GM18873 (cell line): ENCODE measurements at regions not wholly inside any gene's neighbourhood (a gene's known extent, or its start where the extent isn't known, plus 50 kb on each side); places are given as distances from the start of the nearest gene placed in this dataset.

Experiments used
- ATAC-seq: cut with Tn5 transposase; IDR thresholded peaks from one replicate; pipeline ENCODE4 v1.9.1; 2021; ENCODE audit warnings: mild to moderate bottlenecking, moderate library complexity, moderate number of reproducible peaks; ENCODE audit not compliant: unreplicated experiment, low FRiP score

- ATAC-seq, result no peak
These were observed 429.1 kb upstream of the IRX4 start for GRCh38 chr5:2311851-2312250.

- ATAC-seq, result no peak
These were observed 428.2 kb upstream of the IRX4 start for GRCh38 chr5:2310946-2311345.

- ATAC-seq, result no peak
These were observed 424.9 kb upstream of the IRX4 start for GRCh38 chr5:2307631-2308030.

- no peak for ATAC-seq
These were observed 424.0 kb upstream of the IRX4 start for GRCh38 chr5:2306711-2307110.

- no peak for ATAC-seq
These were observed 420.8 kb upstream of the IRX4 start for GRCh38 chr5:2303431-2304100.

- ATAC-seq, result no peak
These were observed 419.4 kb upstream of the IRX4 start for GRCh38 chr5:2302169-2302568.

- ATAC-seq, result no peak
These were observed 418.3 kb upstream of the IRX4 start for GRCh38 chr5:2300861-2301574.

- ATAC-seq, result no peak
These were observed 417.7 kb upstream of the IRX4 start for GRCh38 chr5:2300421-2300820.

GRCh38 chr5:2299388-2300220 lies 416.9 kb upstream of the IRX4 start:
- ATAC-seq, result no peak

- ATAC-seq, result no peak
These were observed 416.1 kb upstream of the IRX4 start for GRCh38 chr5:2298781-2299180.

GRCh38 chr5:2297991-2298390 lies 415.3 kb upstream of the IRX4 start:
- no peak for ATAC-seq

GRCh38 chr5:2295476-2295875 lies 412.8 kb upstream of the IRX4 start:
- no peak for ATAC-seq

GRCh38 chr5:2293906-2294305 lies 411.2 kb upstream of the IRX4 start:
- no peak for ATAC-seq

GRCh38 chr5:2291146-2291840 lies 408.6 kb upstream of the IRX4 start:
- no peak for ATAC-seq

GRCh38 chr5:2289380-2289779 lies 406.7 kb upstream of the IRX4 start:
- no peak for ATAC-seq

- no peak for ATAC-seq
These were observed 406.2 kb upstream of the IRX4 start for GRCh38 chr5:2288968-2289367.

- no peak for ATAC-seq
These were observed 405.7 kb upstream of the IRX4 start for GRCh38 chr5:2288466-2288865.

GRCh38 chr5:2286250-2286649 lies 403.5 kb upstream of the IRX4 start:
- no peak for ATAC-seq

GRCh38 chr5:2284678-2285077 lies 402.0 kb upstream of the IRX4 start:
- no peak for ATAC-seq

- no peak for ATAC-seq
These were observed 400.8 kb upstream of the IRX4 start for GRCh38 chr5:2283481-2284045.
